MCF 10A (cell line): ENCODE measurements at regions not wholly inside any gene's neighbourhood (a gene's known extent, or its start where the extent isn't known, plus 50 kb on each side); places are given as distances from the start of the nearest gene placed in this dataset.
"Not testable (repeated sequence)": the region's sequence is repeated elsewhere in the genome, so short reads cannot be mapped to it uniquely, and the experiment has no call there.

ENCODE experiments used
- BruUV-seq: library from RNA; stranded (reverse); fragments of 400-500 nt; replicated peaks from 2 replicates; lab custom pipeline; 2021; lab: Mats Ljungman, UMichigan
- CTCF ChIA-PET: fragments of 300-600 bp; sonication (Branson Sonifier 250); formaldehyde crosslinking; extraction: SDS; loops from one replicate; lab custom pipeline; 2021; ENCODE audit warnings: antibody characterized with exemption, inconsistent platforms; lab: Yijun Ruan, JAX
- POLR2A ChIA-PET: fragments of 300-600, 350-650 bp; sonication (Branson Sonifier 250); formaldehyde crosslinking; extraction: SDS; loops from one replicate; lab custom pipeline; 2020; ENCODE audit warnings: antibody characterized with exemption, inconsistent platforms; lab: Yijun Ruan, JAX
- DNase-seq: peaks from one replicate; pipeline ENCODE4 v3.0.0-alpha.2; 2018; ENCODE audit not compliant: unreplicated experiment
- H3K27ac Mint-ChIP-seq: one replicate; pipeline ENCODE4 v1.8.0; 2022; ENCODE audit warnings: mild to moderate bottlenecking, low read depth, mixed read lengths; ENCODE audit not compliant: unreplicated experiment
- H3K27me3 Mint-ChIP-seq: one replicate; pipeline ENCODE4 v1.8.0; 2022; ENCODE audit warnings: mixed read lengths; ENCODE audit not compliant: insufficient read depth, unreplicated experiment
- H3K36me3 Mint-ChIP-seq: one replicate; pipeline ENCODE4 v1.8.0; 2022; ENCODE audit warnings: mild to moderate bottlenecking, moderate library complexity, mixed read lengths; ENCODE audit not compliant: insufficient read depth, unreplicated experiment
- H3K4me1 Mint-ChIP-seq: one replicate; pipeline ENCODE4 v1.8.0; 2022; ENCODE audit warnings: mixed read lengths; ENCODE audit not compliant: insufficient read depth, unreplicated experiment
- H3K4me3 Mint-ChIP-seq: one replicate; pipeline ENCODE4 v1.8.0; 2022; ENCODE audit warnings: mild to moderate bottlenecking, moderate library complexity, mixed read lengths; ENCODE audit not compliant: unreplicated experiment
- H3K9me3 Mint-ChIP-seq: one replicate; pipeline ENCODE4 v1.8.0; 2022; ENCODE audit warnings: mixed read lengths; ENCODE audit not compliant: unreplicated experiment
- CTCF ChIP-seq: fragments of 200-600 bp; IDR thresholded peaks from one replicate; pipeline ENCODE4 v1.8.0; 2022; ENCODE audit warnings: antibody characterized with exemption, mild to moderate bottlenecking; ENCODE audit not compliant: unreplicated experiment
- intact Hi-C: fragments of 100-400 bp; cut with micrococcal nuclease; formaldehyde crosslinking; loops from 2 replicates; pipeline ENCODE4 v1.14.1; 2022

GRCh38 chr20:52001999-52002666 lies 189.4 kb downstream of the ZFP64 start:
- intact Hi-C loops: no loop called here
- Mint-ChIP-seq H3K4me3 (no peak overlapping the region), H3K4me1 (peaks cover 9% of the 10 kb centered on the region), H3K36me3 (no peaks in the 10 kb centered on the region), H3K27ac (no peak overlapping the region), H3K27me3 (no peaks in the 10 kb centered on the region), H3K9me3 (no peaks in the 10 kb centered on the region)
- no peak for DNase-seq
- ChIA-PET POLR2A (no interaction called here), CTCF (interaction anchor here (0.5 to 1.5 kb wide), 3 partner anchors 13 to 484 kb away, joined by 3 to 5 read pairs (median 4); no protein-coding TSS in a partner anchor)
- no TSS peak for BruUV-seq
- TF ChIP-seq CTCF: no peak

GRCh38 chr20:51997281-51997936 lies 194.2 kb downstream of the ZFP64 start:
- BruUV-seq, H3K36me3 Mint-ChIP-seq, intact Hi-C loops, H3K9me3 Mint-ChIP-seq, H3K4me3 Mint-ChIP-seq, DNase-seq, H3K27me3 Mint-ChIP-seq, H3K27ac Mint-ChIP-seq, H3K4me1 Mint-ChIP-seq: not testable (repeated sequence)
- POLR2A ChIA-PET: interaction anchor here (1.9 kb wide), 1 partner anchor 12 kb away, joined by 5 read pairs; no protein-coding TSS in a partner anchor
- CTCF ChIA-PET: interaction anchor here (0.6 to 0.7 kb wide), 2 partner anchors 10 to 84 kb away, joined by 3 to 4 read pairs; no protein-coding TSS in a partner anchor

GRCh38 chr20:51995551-51995951 lies 193.2 kb upstream of the SALL4 start:
- ChIA-PET CTCF (interaction anchor here (0.5 to 0.6 kb wide), 2 partner anchors 11 to 320 kb away, joined by 3 read pairs; no protein-coding TSS in a partner anchor), POLR2A (no interaction called here)
- no peaks in the 10 kb centered on the region for H3K4me1 Mint-ChIP-seq
- intact Hi-C loops: no loop called here
- no peaks in the 10 kb centered on the region for H3K36me3 Mint-ChIP-seq
- no peak for DNase-seq
- TF ChIP-seq CTCF: no peak
- no peaks in the 10 kb centered on the region for H3K27me3 Mint-ChIP-seq
- no peak overlapping the region for H3K27ac Mint-ChIP-seq
- BruUV-seq: no TSS peak
- no peaks in the 10 kb centered on the region for H3K9me3 Mint-ChIP-seq
- H3K4me3 Mint-ChIP-seq: no peak overlapping the region

- Mint-ChIP-seq H3K9me3 (no peaks in the 10 kb centered on the region), H3K27me3 (no peaks in the 10 kb centered on the region), H3K4me3 (no peak overlapping the region), H3K36me3 (no peaks in the 10 kb centered on the region), H3K27ac (no peak overlapping the region), H3K4me1 (no peaks in the 10 kb centered on the region)
- POLR2A ChIA-PET: no interaction called here
- BruUV-seq: no TSS peak
- no peak for DNase-seq
- no peak for TF ChIP-seq CTCF
- intact Hi-C loops: no loop called here
- CTCF ChIA-PET: interaction anchor here (0.9 to 1.0 kb wide), 2 partner anchors 10 to 20 kb away, joined by 3 to 4 read pairs; no protein-coding TSS in a partner anchor
Measured at GRCh38 chr20:51994751-51995417, 192.6 kb upstream of the SALL4 start.
